Neural crest cell (in vitro differentiated cells): ENCODE measurements at regions not wholly inside any gene's neighbourhood (a gene's known extent, or its start where the extent isn't known, plus 50 kb on each side); places are given as distances from the start of the nearest gene placed in this dataset.

Source experiments
- DNase-seq: peaks from one replicate; pipeline ENCODE4 v3.0.0; 2021; ENCODE audit warnings: low read depth, mixed read lengths, low spot score
- H3K27ac Mint-ChIP-seq: one replicate; pipeline ENCODE4 v1.8.0; 2021; ENCODE audit warnings: mild to moderate bottlenecking, mixed read lengths; ENCODE audit not compliant: unreplicated experiment
- H3K27me3 Mint-ChIP-seq: 2 replicates; pipeline ENCODE4 v1.8.0; 2021; ENCODE audit warnings: low read depth, mild to moderate bottlenecking, mixed read lengths
- H3K36me3 Mint-ChIP-seq: 2 replicates; pipeline ENCODE4 v1.8.0; 2021; ENCODE audit warnings: low read depth, mild to moderate bottlenecking, mixed read lengths
- H3K4me1 Mint-ChIP-seq: 2 replicates; pipeline ENCODE4 v1.8.0; 2021; ENCODE audit warnings: mixed read lengths
- H3K4me3 Mint-ChIP-seq: one replicate; pipeline ENCODE4 v1.8.0; 2021; ENCODE audit warnings: mild to moderate bottlenecking, mixed read lengths
- H3K9me3 Mint-ChIP-seq: 2 replicates; pipeline ENCODE4 v1.8.0; 2021; ENCODE audit warnings: mixed read lengths
- CTCF ChIP-seq: fragments of 200-600 bp; sonication (generic); conservative IDR thresholded peaks from 2 replicates; pipeline ENCODE4 v1.5.0; 2021; ENCODE audit warnings: antibody characterized with exemption, mild to moderate bottlenecking

- H3K9me3 Mint-ChIP-seq = no peaks in the 10 kb centered on the region
- peaks cover 15% of the 10 kb centered on the region for H3K4me1 Mint-ChIP-seq
- TF ChIP-seq CTCF = no peak
- H3K27ac Mint-ChIP-seq = no peak overlapping the region
- H3K27me3 Mint-ChIP-seq = no peaks in the 10 kb centered on the region
- no peak overlapping the region for H3K4me3 Mint-ChIP-seq
- DNase-seq = no peak
- no peaks in the 10 kb centered on the region for H3K36me3 Mint-ChIP-seq
Measured at GRCh38 chr18:62449490-62450104, 73.2 kb upstream of the ZCCHC2 start.

- H3K27me3 Mint-ChIP-seq = no peaks in the 10 kb centered on the region
- H3K9me3 Mint-ChIP-seq = no peaks in the 10 kb centered on the region
- peaks cover 15% of the 10 kb centered on the region for H3K4me1 Mint-ChIP-seq
- no peaks in the 10 kb centered on the region for H3K36me3 Mint-ChIP-seq
- no peak overlapping the region for H3K27ac Mint-ChIP-seq
- no peak overlapping the region for H3K4me3 Mint-ChIP-seq
- no peak for DNase-seq
- TF ChIP-seq CTCF = no peak
Measured at GRCh38 chr18:62450175-62450545, 72.7 kb upstream of the ZCCHC2 start.

- DNase-seq = no peak
- H3K27ac Mint-ChIP-seq = no peak overlapping the region
- no peaks in the 10 kb centered on the region for H3K9me3 Mint-ChIP-seq
- H3K36me3 Mint-ChIP-seq = no peaks in the 10 kb centered on the region
- H3K27me3 Mint-ChIP-seq = no peaks in the 10 kb centered on the region
- peaks cover 11% of the 10 kb centered on the region for H3K4me1 Mint-ChIP-seq
- no peak overlapping the region for H3K4me3 Mint-ChIP-seq
- no peak for TF ChIP-seq CTCF
Measured at GRCh38 chr18:62450546-62451410, 72.0 kb upstream of the ZCCHC2 start.

- no peaks in the 10 kb centered on the region for H3K9me3 Mint-ChIP-seq
- no peaks in the 10 kb centered on the region for H3K27me3 Mint-ChIP-seq
- no peak for TF ChIP-seq CTCF
- H3K4me1 Mint-ChIP-seq = peaks cover 10% of the 10 kb centered on the region
- H3K27ac Mint-ChIP-seq = no peak overlapping the region
- H3K36me3 Mint-ChIP-seq = no peaks in the 10 kb centered on the region
- DNase-seq = no peak
- H3K4me3 Mint-ChIP-seq = no peak overlapping the region
Measured at GRCh38 chr18:62452280-62452831, 70.5 kb upstream of the ZCCHC2 start.

GRCh38 chr18:62453864-62454263 is 69.0 kb upstream of the ZCCHC2 start:
- Mint-ChIP-seq H3K4me3 (no peak overlapping the region), H3K9me3 (no peaks in the 10 kb centered on the region), H3K27me3 (no peaks in the 10 kb centered on the region), H3K4me1 (peaks cover 12% of the 10 kb centered on the region), H3K27ac (no peak overlapping the region), H3K36me3 (no peaks in the 10 kb centered on the region)
- no peak for TF ChIP-seq CTCF
- no peak for DNase-seq
